ENCODE measurements at regions not wholly inside any gene's neighbourhood (a gene's known extent, or its start where the extent isn't known, plus 50 kb on each side); places are given as distances from the start of the nearest gene placed in this dataset.

- TF ChIP-seq POLR2AphosphoS5 (IDR thresholded peaks at IDR 0.05) (no peak), POLR2A (IDR thresholded peaks at IDR 0.05) (no peak), EP300 (IDR thresholded peaks at IDR 0.05) (no peak)
- TF ChIP-seq, protein P1, sequence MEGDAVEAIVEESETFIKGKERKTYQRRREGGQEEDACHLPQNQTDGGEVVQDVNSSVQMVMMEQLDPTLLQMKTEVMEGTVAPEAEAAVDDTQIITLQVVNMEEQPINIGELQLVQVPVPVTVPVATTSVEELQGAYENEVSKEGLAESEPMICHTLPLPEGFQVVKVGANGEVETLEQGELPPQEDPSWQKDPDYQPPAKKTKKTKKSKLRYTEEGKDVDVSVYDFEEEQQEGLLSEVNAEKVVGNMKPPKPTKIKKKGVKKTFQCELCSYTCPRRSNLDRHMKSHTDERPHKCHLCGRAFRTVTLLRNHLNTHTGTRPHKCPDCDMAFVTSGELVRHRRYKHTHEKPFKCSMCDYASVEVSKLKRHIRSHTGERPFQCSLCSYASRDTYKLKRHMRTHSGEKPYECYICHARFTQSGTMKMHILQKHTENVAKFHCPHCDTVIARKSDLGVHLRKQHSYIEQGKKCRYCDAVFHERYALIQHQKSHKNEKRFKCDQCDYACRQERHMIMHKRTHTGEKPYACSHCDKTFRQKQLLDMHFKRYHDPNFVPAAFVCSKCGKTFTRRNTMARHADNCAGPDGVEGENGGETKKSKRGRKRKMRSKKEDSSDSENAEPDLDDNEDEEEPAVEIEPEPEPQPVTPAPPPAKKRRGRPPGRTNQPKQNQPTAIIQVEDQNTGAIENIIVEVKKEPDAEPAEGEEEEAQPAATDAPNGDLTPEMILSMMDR (IDR thresholded peaks at IDR 0.05): no peak
Observed at GRCh38 chr7:21137640-21138039, 290.2 kb upstream of the SP4 start.

All from sigmoid colon (tissue), 4 donors.